K562 (cell line): ENCODE measurements at regions not wholly inside any gene's neighbourhood (a gene's known extent, or its start where the extent isn't known, plus 50 kb on each side); places are given as distances from the start of the nearest gene placed in this dataset.

Experiments
- ATAC-seq: fragments of 200-7000 bp; cut with Tn5 transposase; 3 replicates; pipeline ENCODE4 v1.9.1; 2020; ENCODE audit warnings: moderate library complexity
- BruUV-seq: library from RNA; stranded (reverse); fragments of 400-500 nt; replicated peaks from 2 replicates; lab custom pipeline; 2021; lab: Mats Ljungman, UMichigan
- CTCF ChIA-PET: fragments of 300-600 bp; formaldehyde crosslinking; extraction: SDS; loops from one replicate; lab custom pipeline; 2021; ENCODE audit warnings: low intra/inter-chr PET ratio; lab: Yijun Ruan, JAX
- POLR2A ChIA-PET: fragments of 300-600, 350-650 bp; sonication (Branson Sonifier 250); formaldehyde crosslinking; extraction: SDS; loops from one replicate; lab custom pipeline; 2021; ENCODE audit warnings: antibody characterized with exemption, inconsistent platforms; lab: Yijun Ruan, JAX
- DNase-seq, 4 experiments: peaks; one replicate each; pipeline versions ENCODE4 v3.0.0 to v3.0.0-alpha.2; 2011 to 2018; ENCODE audit warnings: low spot score in 3 of 4, mixed read lengths in 3 of 4; ENCODE audit errors: extremely low read depth in 1 of 4
- FAIRE-seq: peaks from 2 replicates; lab custom pipeline; 2011; peaks lifted over from hg19 to GRCh38; lab: Jason Lieb, UNC
- H2AFZ ChIP-seq: 2 replicates; pipeline ENCODE4 v1.6.0; 2011; ENCODE audit warnings: low read depth, low read length, control low read depth, inconsistent platforms
- H3K27ac ChIP-seq: fragments of 200-600 bp; 3 replicates; pipeline ENCODE4 v1.8.0; 2011; ENCODE audit warnings: low read depth, mild to moderate bottlenecking, control low read depth, inconsistent platforms, low read length, moderate library complexity, mixed read lengths; ENCODE audit errors: extremely low read depth
- H3K27me3 ChIP-seq, 2 experiments: fragments of 300-600 bp in 1 of 2; 2 replicates in 1 of 2; 3 replicates in 1 of 2; pipeline versions ENCODE4 v1.6.0 to v1.8.0; 2011; ENCODE audit warnings: inconsistent platforms in 2 of 2, low read length in 2 of 2, mild to moderate bottlenecking in 1 of 2, mixed read lengths in 1 of 2, moderate library complexity in 1 of 2; ENCODE audit not compliant: control insufficient read depth in 2 of 2, insufficient read depth in 2 of 2
- H3K36me3 ChIP-seq: fragments of 300-600 bp; 3 replicates; pipeline ENCODE4 v1.8.0; 2011; ENCODE audit warnings: mild to moderate bottlenecking, low read length, inconsistent platforms; ENCODE audit not compliant: control insufficient read depth, insufficient read depth
- H3K4me1 ChIP-seq, 2 experiments: fragments of 200-600 bp in 1 of 2; replicated peaks in 1 of 2; 2 replicates in 1 of 2; 3 replicates in 1 of 2; pipeline versions ENCODE4 v1.5.1 to v1.8.0; 2011; ENCODE audit warnings: inconsistent platforms in 2 of 2, low read length in 2 of 2, mild to moderate bottlenecking in 1 of 2, mixed read lengths in 1 of 2, moderate library complexity in 1 of 2; ENCODE audit not compliant: control insufficient read depth in 2 of 2, insufficient read depth in 2 of 2
- H3K4me2 ChIP-seq: 2 replicates; pipeline ENCODE4 v1.6.1; 2011; ENCODE audit warnings: low read length, control low read depth, inconsistent platforms, mixed read lengths; ENCODE audit not compliant: insufficient read depth
- H3K4me3 ChIP-seq: fragments of 200-600 bp; sonication (generic), shearing (Covaris generic); 2 replicates; pipeline ENCODE4 v1.5.1; 2016; ENCODE audit warnings: control low read depth, inconsistent platforms
- H3K79me2 ChIP-seq: fragments of 200-600 bp; 3 replicates; pipeline ENCODE4 v1.8.0; 2011; ENCODE audit warnings: low read length, inconsistent platforms; ENCODE audit not compliant: control insufficient read depth, insufficient read depth
- H3K9ac ChIP-seq, 2 experiments: 2 replicates each; pipeline versions ENCODE4 v1.6.0 to v1.6.1; 2011; ENCODE audit warnings: low read depth in 2 of 2, low read length in 2 of 2, control low read depth in 1 of 2, inconsistent platforms in 1 of 2, mild to moderate bottlenecking in 1 of 2, mixed read lengths in 1 of 2; ENCODE audit not compliant: insufficient read depth in 1 of 2
- H3K9me1 ChIP-seq: one replicate; pipeline ENCODE4 v1.6.0; 2011; ENCODE audit warnings: inconsistent platforms, mild to moderate bottlenecking, low read length, moderate library complexity; ENCODE audit not compliant: control insufficient read depth, insufficient read depth
- H3K9me3 ChIP-seq: replicated peaks from 2 replicates; pipeline ENCODE4 v1.5.1; 2011; ENCODE audit warnings: low read depth, low read length, inconsistent platforms; ENCODE audit not compliant: control insufficient read depth, insufficient read depth
- H4K20me1 ChIP-seq: replicated peaks from 2 replicates; pipeline ENCODE4 v1.6.1; 2011; ENCODE audit warnings: low read length, inconsistent platforms, mixed read lengths; ENCODE audit not compliant: control insufficient read depth, insufficient read depth
- DLX4 ChIP-seq: fragments of 250-450 bp; sonication (Bioruptor Pico); IDR thresholded peaks from 2 replicates; pipeline ENCODE4 v1.6.1; 2021; ENCODE audit warnings: mild to moderate bottlenecking
- GTF2A2 ChIP-seq: IDR thresholded peaks from 2 replicates; pipeline ENCODE4 v1.6.1; 2016; ENCODE audit warnings: mild to moderate bottlenecking, missing genetic modification characterization, missing compliant biosample characterization
- PKNOX1 ChIP-seq: fragments of 450-650 bp; IDR thresholded peaks from 2 replicates; pipeline ENCODE4 v1.6.1; 2016
- PRPF4 ChIP-seq: fragments of 200-400 bp; formaldehyde crosslinking; IDR thresholded peaks from one replicate; pipeline ENCODE4 v1.6.1; 2017; ENCODE audit warnings: low read length, low read depth, mild to moderate bottlenecking; ENCODE audit not compliant: insufficient read depth, poor library complexity, severe bottlenecking
- RBBP5 ChIP-seq: fragments of 200-600 bp; sonication (generic); IDR thresholded peaks from 2 replicates; pipeline ENCODE4 v1.6.1; 2012; ENCODE audit warnings: borderline replicate concordance, mild to moderate bottlenecking, low read length, control low read depth, inconsistent platforms; ENCODE audit not compliant: insufficient read depth, poor library complexity, severe bottlenecking
- SIN3B ChIP-seq: fragments of 450-650 bp; IDR thresholded peaks from 2 replicates; pipeline ENCODE4 v1.6.1; 2017; ENCODE audit warnings: low read depth, mild to moderate bottlenecking, moderate library complexity
- ZNF695 ChIP-seq: fragments of 450-650 bp; formaldehyde crosslinking; IDR thresholded peaks from 2 replicates; pipeline ENCODE4 v1.4.0; 2020; ENCODE audit warnings: mild to moderate bottlenecking, moderate library complexity
- whole genome bisulfite sequencing: fragments of 100-300 bp; shearing (Covaris generic); methylation state at CpG from one replicate; pipeline ENCODE4 v1.1.6; 2016; ENCODE audit warnings: low coverage, mixed read lengths; ENCODE audit not compliant: insufficient coverage; ENCODE audit errors: missing lambda C conversion rate; 5-methylcytosine and 5-hydroxymethylcytosine counted together
- in situ Hi-C: fragments of 300-500 bp; cut with MboI; formaldehyde crosslinking; loops from 4 replicates; pipeline ENCODE4 v1.15.0; 2018; ENCODE audit warnings: inconsistent platforms, mixed read lengths
- intact Hi-C: fragments of 100-400 bp; cut with micrococcal nuclease; formaldehyde crosslinking; loops from 2 replicates; pipeline ENCODE4 v1.14.2; 2022

- FAIRE-seq = no peak
- TF ChIP-seq SIN3B (no peak), RBBP5 (no peak), DLX4 (CRISPR knock-in tag) (no peak), GTF2A2 (no peak), ZNF695 (no peak), PKNOX1 (no peak), PRPF4 (no peak)
- H2AFZ ChIP-seq = no peak overlapping the region
- in situ Hi-C loops (loop anchor here (10.0 kb wide), 1 partner anchor 243 kb away; the partner anchor contains the start of gene EFNB1), intact Hi-C loops (no loop called here)
- no peak overlapping the region for H3K9ac ChIP-seq
- no peak overlapping the region for H3K4me2 ChIP-seq
- H3K36me3 ChIP-seq = no peaks in the 10 kb centered on the region
- ATAC-seq = no peak
- 0% methylated on average over 2 of the region's 2 CpGs for WGBS
- no peaks in the 10 kb centered on the region for H3K4me1 ChIP-seq
- DNase-seq = no peak
- no peak overlapping the region for H3K27ac ChIP-seq
- ChIA-PET POLR2A (interaction anchor here (0.6 to 0.7 kb wide), 2 partner anchors 18 to 162 kb away, joined by 3 read pairs; no protein-coding TSS in a partner anchor), CTCF (no interaction called here)
- H3K9me1 ChIP-seq = no peaks in the 10 kb centered on the region
- 0 out of 5 replicates have a peak, but pooled peaks cover 0 to 9% of the 10 kb centered on the region in 2 experiments for H3K27me3 ChIP-seq
- H4K20me1 ChIP-seq = 0 out of 2 replicates have a peak, but pooled peaks cover 4% of the 10 kb centered on the region
- no TSS peak for BruUV-seq
- H3K79me2 ChIP-seq = no peaks in the 10 kb centered on the region
- H3K4me3 ChIP-seq = no peak overlapping the region
- no peaks in the 10 kb centered on the region for H3K9me3 ChIP-seq
Observed at GRCh38 chrX:69067841-69068240, 97.4 kb downstream of the PJA1 start.
